ENCODE measurements at regions not wholly inside any gene's neighbourhood (a gene's known extent, or its start where the extent isn't known, plus 50 kb on each side); places are given as distances from the start of the nearest gene placed in this dataset.
"Not testable (repeated sequence)": the region's sequence is repeated elsewhere in the genome, so short reads cannot be mapped to it uniquely, and the experiment has no call there.

DNA sequence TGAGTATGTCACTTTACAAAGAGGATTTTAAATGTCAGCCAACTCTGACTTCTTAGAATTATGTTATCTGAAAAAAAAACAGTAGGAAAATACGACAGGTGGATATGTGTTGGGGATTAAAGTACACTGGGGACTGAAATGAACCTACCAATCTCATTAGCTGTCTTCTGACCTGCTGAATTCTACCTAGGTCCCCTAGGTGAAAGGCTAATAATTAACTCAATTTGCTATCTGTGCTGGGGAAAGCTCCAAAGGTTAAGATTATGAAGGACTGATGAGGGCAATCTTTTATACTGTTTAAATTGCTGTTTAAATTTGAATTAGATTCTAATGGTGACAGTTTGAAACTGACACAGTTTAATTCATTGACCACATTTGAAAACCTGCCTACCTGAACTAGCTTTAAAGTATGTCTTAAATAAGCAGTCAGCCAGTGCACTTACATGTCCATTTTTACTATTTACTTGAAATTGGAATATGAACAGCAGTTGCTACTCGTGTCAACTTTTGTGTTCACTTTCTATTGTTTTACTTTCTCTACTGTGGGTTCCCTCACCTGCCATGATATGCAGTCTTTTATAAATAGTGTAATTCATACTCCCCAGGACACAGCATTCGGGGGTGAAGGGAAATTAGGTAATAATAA is 977.3 kb downstream of the C4orf33 start:
- DNase-seq (ENCODE audit: low spot score), result no peak

DNA sequence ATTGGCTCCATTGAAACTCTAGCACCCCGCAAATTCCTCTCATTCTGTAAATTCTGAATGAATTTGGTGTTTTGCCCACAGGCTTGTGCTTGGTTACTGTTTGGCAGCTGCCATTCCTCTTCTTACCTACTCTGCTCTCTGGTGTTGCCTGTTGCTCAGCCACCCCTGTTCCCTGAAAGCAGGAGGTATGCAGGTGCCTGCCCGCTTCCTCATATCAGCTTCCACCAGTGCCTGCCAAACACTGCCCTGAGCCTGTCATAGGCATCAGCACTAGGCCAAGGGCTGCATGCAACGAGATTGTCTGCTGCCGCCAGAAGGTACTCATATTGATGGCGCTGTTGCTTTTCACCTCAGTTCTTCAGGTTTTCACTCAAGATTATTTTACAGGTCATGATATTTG is 978.1 kb downstream of the C4orf33 start:
- DNase-seq (ENCODE audit: low spot score), result no peak

DNA sequence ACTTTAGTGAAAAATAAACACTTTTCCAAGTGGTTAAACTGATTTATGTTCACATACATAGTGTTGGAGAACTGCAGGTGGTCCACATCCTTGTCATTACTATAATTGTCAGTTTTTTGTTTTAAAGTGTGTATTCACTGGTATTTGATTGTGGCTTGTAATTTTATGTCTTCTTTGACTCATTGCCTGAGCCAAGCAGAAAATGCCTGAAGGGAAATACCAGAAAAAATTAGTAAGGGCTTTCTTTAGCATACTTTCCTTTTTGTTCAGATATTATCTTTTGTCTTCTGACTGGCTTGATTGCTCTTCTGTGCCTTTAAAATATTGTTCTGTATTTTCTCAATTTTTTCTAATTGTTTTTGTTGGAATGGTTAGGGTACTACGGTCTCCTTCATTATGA is 981.3 kb downstream of the C4orf33 start:
- no peak for DNase-seq (ENCODE audit: low spot score)

- DNase-seq (ENCODE audit: low spot score), result not testable (repeated sequence)
These were observed 983.1 kb downstream of the C4orf33 start for GRCh38 chr4:130079027-130079426.

DNA sequence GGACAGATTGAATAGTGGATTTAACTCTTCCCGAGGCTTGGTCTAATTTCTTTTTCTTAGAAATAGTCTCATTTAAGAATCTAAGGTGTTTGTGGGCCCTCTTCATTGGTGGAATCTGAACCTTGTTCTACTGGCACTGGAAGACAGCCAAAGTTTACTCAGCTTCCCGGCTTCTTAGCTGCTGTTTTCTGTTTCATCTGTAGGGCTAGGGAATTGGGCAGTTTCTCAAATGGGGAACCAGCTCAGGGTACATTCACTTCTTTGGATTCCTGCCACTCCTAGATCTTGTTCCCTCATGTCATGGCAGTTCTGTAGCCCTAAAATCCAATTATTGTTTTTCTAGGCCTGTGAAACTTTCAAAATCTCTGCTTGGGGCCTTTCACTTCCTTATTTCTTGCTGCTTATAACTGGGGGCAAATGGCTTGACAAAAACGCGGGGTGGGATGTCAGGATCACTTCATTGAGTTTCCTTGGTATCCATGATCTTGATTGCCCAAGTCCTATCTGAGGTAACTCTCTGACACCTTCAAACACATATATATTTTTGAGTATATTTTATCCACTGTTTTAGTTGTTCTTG is 985.0 kb downstream of the C4orf33 start:
- DNase-seq (ENCODE audit: low spot score), result peak; percentile 23

DNA sequence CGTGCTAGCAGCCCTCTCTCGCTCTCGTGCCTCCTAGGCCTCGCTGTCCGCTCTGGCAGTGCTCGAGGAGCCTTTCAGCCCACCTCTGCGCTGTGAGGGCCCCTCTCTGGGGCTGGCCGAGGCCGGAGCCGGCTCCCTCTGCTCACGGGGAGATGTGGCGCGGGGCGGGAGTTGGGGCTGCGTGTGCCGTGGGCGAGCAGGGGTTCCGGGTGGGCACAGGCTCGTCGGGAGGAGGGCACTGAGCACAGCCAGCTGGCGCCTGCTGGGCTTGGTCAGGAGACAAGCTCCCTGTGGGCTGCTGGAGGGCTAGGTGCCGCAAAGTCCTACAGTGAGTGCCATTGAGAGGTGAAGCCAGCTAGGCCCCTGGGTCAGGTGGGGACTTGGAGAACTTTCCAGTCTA is 994.5 kb downstream of the C4orf33 start:
- DNase-seq (ENCODE audit: low spot score), result no peak

GRCh38 chr4:130092187-130093015 is 996.4 kb downstream of the C4orf33 start:
- no peak for DNase-seq (ENCODE audit: low spot score)

DNA sequence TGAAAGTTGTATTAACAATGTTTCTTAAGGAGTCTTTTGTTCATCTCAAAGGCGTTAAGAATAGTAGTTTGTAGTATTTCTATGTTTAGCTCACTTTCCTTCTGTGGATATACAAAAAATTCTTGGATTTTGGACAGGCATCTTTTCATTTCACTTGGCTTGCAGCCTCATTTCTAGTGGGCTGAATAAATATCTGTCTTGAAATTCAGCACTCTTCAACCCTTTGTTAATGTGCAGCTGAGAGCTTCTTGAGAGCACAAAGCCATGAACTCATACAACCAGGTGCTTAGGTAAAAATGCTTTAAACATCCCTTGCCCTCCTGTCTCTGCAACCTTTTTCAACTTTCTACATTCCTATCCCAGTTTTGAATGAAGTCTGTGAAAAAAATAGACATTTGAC is 1003.2 kb downstream of the C4orf33 start:
- no peak for DNase-seq (ENCODE audit: low spot score)

- DNase-seq (ENCODE audit: low spot score), result no peak
These were observed 1014.2 kb downstream of the C4orf33 start for GRCh38 chr4:130110189-130110588.

- peak; percentile 23 for DNase-seq (ENCODE audit: low spot score)
These were observed 1014.8 kb downstream of the C4orf33 start for GRCh38 chr4:130110770-130111169.

- DNase-seq (ENCODE audit: low spot score), result no peak
These were observed 1028.1 kb downstream of the C4orf33 start for GRCh38 chr4:130124066-130124465.

DNA sequence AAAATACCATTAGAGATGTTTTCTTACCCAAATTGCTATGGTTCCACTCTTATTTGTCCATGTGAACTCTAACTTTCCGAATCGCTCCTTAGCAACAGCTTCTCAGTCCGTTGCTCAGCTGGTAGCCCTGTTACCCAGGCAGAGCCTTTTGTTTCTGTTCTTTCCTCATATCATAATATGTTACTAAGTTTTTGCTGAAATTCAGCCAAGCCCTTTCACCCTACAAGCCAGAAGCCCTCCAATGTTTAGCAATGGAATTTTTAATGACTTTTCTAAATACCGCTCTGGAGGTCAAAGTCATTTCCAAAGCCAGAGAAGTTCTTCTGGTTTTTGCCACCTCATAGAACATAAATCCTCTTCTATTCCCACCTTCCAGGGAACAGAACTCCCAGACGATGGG is 1029.5 kb downstream of the C4orf33 start:
- DNase-seq (ENCODE audit: low spot score), result peak; percentile 38

DNA sequence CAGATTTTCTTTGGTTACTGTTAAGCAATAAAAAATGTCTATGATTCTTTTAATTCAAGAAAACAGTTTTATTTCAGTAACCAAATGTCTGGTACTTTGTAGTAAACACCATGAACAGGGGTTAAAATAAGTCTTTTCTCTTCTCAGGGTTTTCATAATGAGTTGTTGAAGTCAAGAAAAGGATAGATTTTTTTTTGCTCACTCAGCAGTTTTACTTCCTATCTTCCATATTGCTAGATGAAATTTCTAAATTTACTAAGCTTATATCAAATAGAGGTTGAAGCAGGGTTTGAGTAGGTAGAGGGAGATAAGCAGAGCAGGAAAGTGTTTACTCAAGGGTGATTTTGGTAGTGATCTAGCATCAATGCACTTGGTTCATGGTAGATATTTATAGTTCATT is 1031.3 kb downstream of the C4orf33 start:
- no peak for DNase-seq (ENCODE audit: low spot score)

- no peak for DNase-seq (ENCODE audit: low spot score)
These were observed 1035.6 kb downstream of the C4orf33 start for GRCh38 chr4:130131536-130131935.

DNA sequence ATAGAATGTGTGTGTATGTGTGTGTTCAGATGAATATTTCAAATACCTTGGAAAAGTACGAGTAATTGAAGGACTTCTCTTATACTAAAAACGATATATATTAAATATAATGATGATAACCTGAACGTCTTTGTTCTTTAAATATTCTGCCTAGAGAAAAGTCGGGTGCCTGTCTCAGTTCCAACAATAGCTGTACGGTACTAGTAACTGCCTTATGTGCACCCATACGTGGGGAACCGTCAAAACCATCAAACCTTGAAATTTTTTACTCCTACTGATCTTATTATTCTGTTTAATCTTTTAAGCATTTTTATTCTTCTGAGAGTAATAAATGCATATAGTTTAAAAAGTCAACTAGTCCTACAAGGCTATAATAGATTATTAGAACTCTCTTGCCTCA is 1045.7 kb downstream of the C4orf33 start:
- no peak for DNase-seq (ENCODE audit: low spot score)

DNA sequence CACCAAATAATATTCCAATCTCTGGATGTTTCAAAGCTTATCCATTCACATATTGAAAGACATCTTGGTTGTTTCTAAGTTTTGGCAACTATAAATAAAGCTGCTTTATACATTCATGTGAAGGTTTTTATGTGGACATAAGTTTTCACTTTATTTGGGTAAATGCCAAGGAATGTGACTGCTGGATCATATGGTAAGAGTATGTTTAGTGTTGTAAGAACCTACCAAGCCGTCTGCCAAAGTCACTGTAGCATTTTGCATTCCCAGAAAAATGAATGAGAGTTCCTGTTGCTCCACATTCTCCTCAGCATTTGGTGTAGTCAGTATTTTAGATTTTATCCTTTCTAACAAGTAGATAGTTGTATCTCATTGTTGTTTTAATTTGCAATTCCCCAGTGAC is 1047.7 kb downstream of the C4orf33 start:
- DNase-seq (ENCODE audit: low spot score), result no peak

DNA sequence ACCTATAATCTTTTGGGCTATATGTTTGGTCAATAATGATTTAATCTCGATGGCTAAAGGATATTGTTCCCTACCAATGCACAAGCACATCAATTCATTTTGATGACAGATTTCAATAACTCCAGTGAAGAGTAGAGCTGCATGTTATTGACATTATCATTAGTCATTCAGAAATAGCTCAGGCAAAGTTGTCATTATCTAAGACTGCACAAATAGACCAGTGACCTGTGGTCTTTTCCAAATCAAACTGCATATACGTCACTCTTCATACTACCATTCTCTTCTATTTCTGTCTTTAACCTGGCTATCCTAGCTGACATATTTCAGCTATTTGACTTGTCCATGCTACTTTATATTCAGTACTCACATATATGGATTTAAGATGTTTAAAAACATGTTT is 1050.8 kb downstream of the C4orf33 start:
- no peak for DNase-seq (ENCODE audit: low spot score)

DNA sequence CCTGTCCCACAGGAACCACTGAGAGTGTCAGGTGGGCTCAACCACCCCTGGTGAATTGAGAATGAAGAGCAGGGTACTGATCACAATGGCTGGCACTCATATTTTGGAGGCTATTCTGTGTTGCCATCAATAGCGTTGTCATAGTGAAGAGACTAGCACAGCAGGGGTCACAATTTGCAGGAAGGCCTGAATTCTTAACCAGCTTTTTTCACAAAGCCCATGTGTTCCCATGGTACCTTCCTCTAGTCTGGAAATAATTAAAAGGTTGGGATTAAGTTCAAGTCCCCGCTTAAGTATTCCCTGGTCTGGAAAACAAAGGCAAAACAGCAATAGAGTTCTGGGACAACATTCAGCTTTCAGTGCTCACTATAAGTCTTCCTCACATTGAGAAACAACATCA is 1051.7 kb downstream of the C4orf33 start:
- peak; percentile 59 for DNase-seq (ENCODE audit: low spot score)

- peak; percentile 29 for DNase-seq (ENCODE audit: low spot score)
These were observed 1058.9 kb downstream of the C4orf33 start for GRCh38 chr4:130154901-130155300.

DNA sequence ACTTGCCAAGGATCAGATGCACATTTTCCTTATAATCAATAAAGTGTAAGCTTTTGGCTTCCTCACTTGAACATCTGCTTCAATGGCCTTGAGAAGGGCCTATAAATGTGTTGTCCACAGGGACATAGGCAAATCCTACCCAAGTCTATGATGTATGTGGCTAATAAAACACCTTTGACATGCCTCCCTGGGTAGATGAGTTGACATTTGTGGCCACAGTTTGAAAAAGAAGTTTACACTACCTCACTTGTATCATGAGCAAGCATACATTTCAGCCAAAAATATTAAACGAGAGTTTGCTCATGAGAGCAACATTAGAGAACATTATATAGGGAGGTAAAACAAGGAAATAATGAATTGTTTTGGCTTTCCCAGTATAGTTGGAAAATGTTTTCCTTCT is 1067.7 kb downstream of the C4orf33 start:
- no peak for DNase-seq (ENCODE audit: low spot score)

- DNase-seq (ENCODE audit: low spot score), result no peak
These were observed 1069.4 kb downstream of the C4orf33 start for GRCh38 chr4:130165381-130165780.

GRCh38 chr4:130172156-130172555 is 1076.2 kb downstream of the C4orf33 start:
- DNase-seq (ENCODE audit: low spot score), result no peak

DNA sequence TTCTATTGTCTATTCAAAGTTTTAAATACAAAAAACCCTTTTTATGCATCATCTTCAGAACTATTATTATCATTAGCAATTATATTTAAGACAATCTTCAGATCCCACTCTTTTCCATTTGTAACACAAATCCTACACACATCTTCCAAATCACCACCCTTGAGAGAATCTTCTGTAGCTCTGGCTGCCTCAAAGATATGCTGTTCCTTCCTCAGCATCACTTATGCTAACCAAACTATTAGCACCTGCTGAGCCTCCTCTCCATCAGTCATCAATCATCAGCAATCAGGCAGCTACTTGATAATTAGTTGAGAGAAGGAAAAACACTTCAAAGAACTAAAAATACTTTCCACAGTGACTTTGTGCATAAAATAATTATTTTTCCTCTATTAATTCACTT is 1082.2 kb downstream of the C4orf33 start:
- DNase-seq (ENCODE audit: low spot score), result no peak
